B cell (primary cell): ENCODE measurements at regions not wholly inside any gene's neighbourhood (a gene's known extent, or its start where the extent isn't known, plus 50 kb on each side); places are given as distances from the start of the nearest gene placed in this dataset.

ENCODE experiments used
- EZH2 ChIP-seq: IDR thresholded peaks from 2 replicates; pipeline ENCODE4 v1.6.1; 2012; ENCODE audit warnings: borderline replicate concordance, low read depth, mild to moderate bottlenecking, moderate library complexity, low read length; ENCODE audit not compliant: insufficient read depth, poor library complexity, severe bottlenecking
- TF ChIP-seq, protein P1 (sequence below): fragments of 200-600 bp; IDR thresholded peaks from one replicate; pipeline ENCODE4 v1.8.0; 2022; ENCODE audit warnings: antibody characterized with exemption, mild to moderate bottlenecking

DNA sequence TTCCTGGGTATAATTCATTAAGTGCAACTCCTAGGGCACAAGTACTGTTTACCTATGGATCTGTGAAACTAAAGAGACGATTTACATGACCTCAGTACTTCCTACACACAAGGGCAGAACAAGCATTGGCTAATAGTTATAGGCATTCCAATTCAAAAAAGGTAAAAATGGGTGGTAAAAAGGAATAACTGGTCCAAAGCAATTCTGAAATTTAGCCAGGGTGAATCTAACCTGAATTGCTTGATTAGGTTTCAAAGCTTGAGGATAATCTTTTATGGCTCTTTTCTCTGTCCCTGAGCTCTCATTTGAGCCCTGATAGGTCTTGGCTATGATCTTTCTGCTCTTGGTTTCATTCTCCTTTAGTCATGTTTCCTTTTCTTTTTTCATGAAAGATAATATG, 52.3 kb upstream of the CALCR start:
- TF ChIP-seq, protein P1, sequence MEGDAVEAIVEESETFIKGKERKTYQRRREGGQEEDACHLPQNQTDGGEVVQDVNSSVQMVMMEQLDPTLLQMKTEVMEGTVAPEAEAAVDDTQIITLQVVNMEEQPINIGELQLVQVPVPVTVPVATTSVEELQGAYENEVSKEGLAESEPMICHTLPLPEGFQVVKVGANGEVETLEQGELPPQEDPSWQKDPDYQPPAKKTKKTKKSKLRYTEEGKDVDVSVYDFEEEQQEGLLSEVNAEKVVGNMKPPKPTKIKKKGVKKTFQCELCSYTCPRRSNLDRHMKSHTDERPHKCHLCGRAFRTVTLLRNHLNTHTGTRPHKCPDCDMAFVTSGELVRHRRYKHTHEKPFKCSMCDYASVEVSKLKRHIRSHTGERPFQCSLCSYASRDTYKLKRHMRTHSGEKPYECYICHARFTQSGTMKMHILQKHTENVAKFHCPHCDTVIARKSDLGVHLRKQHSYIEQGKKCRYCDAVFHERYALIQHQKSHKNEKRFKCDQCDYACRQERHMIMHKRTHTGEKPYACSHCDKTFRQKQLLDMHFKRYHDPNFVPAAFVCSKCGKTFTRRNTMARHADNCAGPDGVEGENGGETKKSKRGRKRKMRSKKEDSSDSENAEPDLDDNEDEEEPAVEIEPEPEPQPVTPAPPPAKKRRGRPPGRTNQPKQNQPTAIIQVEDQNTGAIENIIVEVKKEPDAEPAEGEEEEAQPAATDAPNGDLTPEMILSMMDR = no peak
- no peak for TF ChIP-seq EZH2
